Breast epithelium (tissue), 4 donors: ENCODE measurements at regions not wholly inside any gene's neighbourhood (a gene's known extent, or its start where the extent isn't known, plus 50 kb on each side); places are given as distances from the start of the nearest gene placed in this dataset.

ENCODE experiments used
- DNase-seq, 2 donors: peaks; one replicate each; pipeline ENCODE4 v3.0.0-alpha.2; 2019; ENCODE audit warnings: low spot score in 2 of 2
- H3K27ac ChIP-seq, 2 donors: fragments of 200-600 bp; sonication (generic) in 1 of 2; one replicate each; pipeline ENCODE4 v1.5.1; 2016 to 2019; ENCODE audit warnings: mild to moderate bottlenecking in 1 of 2
- H3K27me3 ChIP-seq, 2 donors: fragments of 200-600 bp; sonication (generic) in 1 of 2; one replicate each; pipeline versions ENCODE4 v1.5.1 to v1.6.0; 2017 to 2019; ENCODE audit warnings: control low read depth in 1 of 2, mild to moderate bottlenecking in 1 of 2
- H3K36me3 ChIP-seq: fragments of 200-600 bp; one replicate; pipeline ENCODE4 v1.5.1; 2019
- H3K4me1 ChIP-seq, 2 donors: fragments of 200-600 bp; sonication (generic); one replicate each; pipeline ENCODE4 v1.5.1; 2016 to 2019; ENCODE audit warnings: control low read depth in 1 of 2
- H3K4me3 ChIP-seq, 3 donors: fragments of 200-600 bp; sonication (generic); 1 replicate in 2 of 3; 2 replicates in 1 of 3; pipeline ENCODE4 v1.5.1; 2016 to 2019; ENCODE audit warnings: mild to moderate bottlenecking in 3 of 3, moderate library complexity in 2 of 3
- H3K9me3 ChIP-seq, 2 donors: fragments of 200-600 bp; sonication (generic) in 1 of 2; one replicate each; pipeline ENCODE4 v1.5.1; 2016 to 2019; ENCODE audit warnings: control low read depth in 1 of 2
- CTCF ChIP-seq, 3 donors: fragments of 450-650 bp; IDR thresholded peaks; one replicate each; pipeline ENCODE4 v1.5.1; 2016 to 2017; ENCODE audit warnings: antibody characterized with exemption in 3 of 3, mild to moderate bottlenecking in 3 of 3, moderate library complexity in 3 of 3
- POLR2A ChIP-seq: fragments of 450-650 bp; IDR thresholded peaks from one replicate; pipeline ENCODE4 v1.6.1; 2016; ENCODE audit warnings: antibody characterized with exemption, mild to moderate bottlenecking, moderate library complexity
- POLR2AphosphoS5 ChIP-seq, 3 donors: sonication (generic); formaldehyde crosslinking; IDR thresholded peaks; one replicate each; pipeline ENCODE4 v1.6.1; 2017; ENCODE audit warnings: antibody characterized with exemption in 3 of 3
- intact Hi-C: fragments of 100-400 bp; cut with DNase I; formaldehyde crosslinking; loops from one replicate; pipeline ENCODE4 v1.15.1; 2023; ENCODE audit warnings: low total_unique reads

- Histone ChIP-seq H3K4me1 (no peaks in the 10 kb centered on the region), H3K9me3 (peaks cover 0 to 6% of the 10 kb centered on the region in 2 donors), H3K4me3 (no peak overlapping the region), H3K36me3 (no peaks in the 10 kb centered on the region), H3K27me3 (no peaks in the 10 kb centered on the region), H3K27ac (no peak overlapping the region)
- DNase-seq: no peak
- intact Hi-C loops: loop anchor here (5.0 kb wide), 1 partner anchor 503 kb away; no protein-coding TSS in a partner anchor
- TF ChIP-seq CTCF (IDR thresholded peaks at IDR 0.05) (no peak), POLR2A (no peak), POLR2AphosphoS5 (IDR thresholded peaks at IDR 0.05) (no peak)
These were observed 412.5 kb downstream of the SHANK2 start for GRCh38 chr11:70839851-70840250.

DNA sequence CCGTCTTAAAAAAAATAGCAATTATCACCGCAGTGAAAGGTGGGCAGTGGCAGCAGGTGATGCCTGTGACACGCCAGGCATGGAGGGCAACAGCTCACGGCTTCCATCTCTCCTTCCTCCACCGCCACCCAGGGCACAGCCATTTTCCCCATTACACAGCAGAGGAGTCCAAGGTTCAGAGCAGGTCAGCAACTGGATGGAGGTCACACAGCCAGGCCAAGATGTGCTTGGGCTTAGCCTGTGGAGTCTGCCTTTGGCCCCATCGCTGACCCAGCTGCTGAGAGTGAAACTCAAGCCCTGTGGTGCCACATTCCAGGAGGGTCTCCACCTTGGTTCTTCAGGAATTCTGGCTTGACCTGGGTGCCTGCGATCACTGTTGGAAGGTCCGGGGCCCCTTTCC, 411.1 kb downstream of the SHANK2 start:
- TF ChIP-seq POLR2A: no peak
- no peak for TF ChIP-seq CTCF (IDR thresholded peaks at IDR 0.05)
- TF ChIP-seq POLR2AphosphoS5 (IDR thresholded peaks at IDR 0.05): no peak
- Histone ChIP-seq H3K36me3 (no peaks in the 10 kb centered on the region), H3K4me3 (no peak overlapping the region), H3K4me1 (no peaks in the 10 kb centered on the region), H3K27me3 (no peaks in the 10 kb centered on the region), H3K9me3 (peaks cover 0 to 6% of the 10 kb centered on the region in 2 donors), H3K27ac (no peak overlapping the region)
- DNase-seq: no peak
- intact Hi-C loops: no loop called here

DNA sequence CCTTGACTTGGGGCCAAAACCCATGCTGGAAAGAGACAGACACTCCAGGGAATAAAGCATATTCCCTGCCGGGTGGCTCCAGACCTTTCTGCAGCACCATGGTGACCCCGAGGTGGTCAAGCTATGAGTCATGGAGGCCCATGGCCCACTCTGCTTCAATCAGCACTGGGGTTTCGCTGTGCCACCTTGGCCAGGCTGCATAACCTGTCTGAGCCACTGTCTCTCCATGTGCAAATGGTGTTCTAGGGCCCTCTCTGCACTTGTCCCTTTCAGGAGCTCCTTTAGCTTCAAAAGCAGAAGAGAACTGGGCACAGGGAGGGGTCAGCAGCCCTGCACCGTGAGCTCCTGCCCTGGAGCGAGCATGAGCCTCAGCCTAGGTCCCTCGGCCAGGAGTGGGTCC, 410.1 kb downstream of the SHANK2 start:
- DNase-seq: no peak
- peaks cover 0 to 6% of the 10 kb centered on the region in 2 donors for H3K9me3 ChIP-seq
- TF ChIP-seq POLR2A: no peak
- no peak for TF ChIP-seq POLR2AphosphoS5 (IDR thresholded peaks at IDR 0.05)
- no peak for TF ChIP-seq CTCF (IDR thresholded peaks at IDR 0.05)
- H3K4me3 ChIP-seq: no peak overlapping the region
- intact Hi-C loops: no loop called here
- no peak overlapping the region for H3K27ac ChIP-seq
- no peaks in the 10 kb centered on the region for H3K4me1 ChIP-seq
- no peaks in the 10 kb centered on the region for H3K27me3 ChIP-seq
- no peaks in the 10 kb centered on the region for H3K36me3 ChIP-seq

GRCh38 chr11:70842701-70843100, 409.7 kb downstream of the SHANK2 start:
- no peak overlapping the region for H3K4me3 ChIP-seq

GRCh38 chr11:70843906-70844305, 408.5 kb downstream of the SHANK2 start:
- Histone ChIP-seq H3K4me1 (no peaks in the 10 kb centered on the region), H3K27me3 (no peaks in the 10 kb centered on the region), H3K27ac (no peak overlapping the region), H3K4me3 (no peak overlapping the region), H3K36me3 (no peaks in the 10 kb centered on the region), H3K9me3 (no peaks in the 10 kb centered on the region)
- TF ChIP-seq CTCF (IDR thresholded peaks at IDR 0.05): no peak
- no peak for TF ChIP-seq POLR2AphosphoS5 (IDR thresholded peaks at IDR 0.05)
- TF ChIP-seq POLR2A: no peak
- intact Hi-C loops: no loop called here
- no peak for DNase-seq

More at GRCh38 chr11:70842701-70843100, 409.7 kb downstream of the SHANK2 start:
- no peak for TF ChIP-seq CTCF (IDR thresholded peaks at IDR 0.05)
- no peak for TF ChIP-seq POLR2AphosphoS5 (IDR thresholded peaks at IDR 0.05)
- TF ChIP-seq POLR2A: no peak
- H3K9me3 ChIP-seq: peaks cover 0 to 6% of the 10 kb centered on the region in 2 donors
- H3K4me1 ChIP-seq: no peaks in the 10 kb centered on the region
- H3K36me3 ChIP-seq: no peaks in the 10 kb centered on the region
- H3K27me3 ChIP-seq: no peaks in the 10 kb centered on the region
- no peak overlapping the region for H3K27ac ChIP-seq
- intact Hi-C loops: no loop called here
- DNase-seq: no peak
